ENCODE measurements at regions not wholly inside any gene's neighbourhood (a gene's known extent, or its start where the extent isn't known, plus 50 kb on each side); places are given as distances from the start of the nearest gene placed in this dataset.

DNA sequence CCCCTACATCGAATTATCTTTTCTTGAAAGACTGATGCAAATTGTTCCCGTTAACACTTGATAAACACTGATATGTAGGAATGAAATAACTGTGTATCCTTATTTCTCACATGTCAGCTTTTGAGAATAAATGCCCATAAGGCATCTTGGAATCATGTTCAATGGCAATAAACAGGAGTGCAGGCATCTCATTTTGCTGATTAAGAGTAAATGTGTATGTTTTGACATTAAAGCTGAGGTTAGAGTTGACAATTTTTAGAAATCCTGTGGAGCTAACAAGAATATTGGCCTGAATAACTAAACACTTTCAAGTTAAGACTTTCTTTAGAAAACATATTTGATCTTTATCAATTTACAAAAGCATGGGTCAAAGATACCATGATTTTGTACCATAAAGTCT is 646.2 kb upstream of the MIR17HG start:
- Histone ChIP-seq H3K18ac (ENCODE audit: low read depth, low read length) (no peak overlapping the region), H3K4me2 (ENCODE audit: low read depth, low read length) (no peak overlapping the region), H3K4ac (ENCODE audit: low read depth, low read length) (no peak overlapping the region), H2AFZ (replicated peaks; ENCODE audit: low read length, poor library complexity) (no peak overlapping the region), H3K23ac (ENCODE audit: low read depth, low read length) (no peak overlapping the region), H3K79me1 (ENCODE audit: low read depth in 1 of 2, low read length in 2 of 2) (no peaks in the 10 kb centered on the region), H3K4me1 (ENCODE audit: control insufficient read depth, insufficient read depth, low read length) (no peaks in the 10 kb centered on the region), H2BK120ac (ENCODE audit: low read depth, low read length) (no peak overlapping the region), H2BK15ac (ENCODE audit: low read depth, low read length) (no peak overlapping the region), H3K56ac (ENCODE audit: extremely low read depth, insufficient read depth, low read length) (no peak overlapping the region), H3K27ac (ENCODE audit: insufficient read depth, low read length) (no peak overlapping the region), H2BK5ac (ENCODE audit: low read depth, low read length, poor library complexity, severe bottlenecking) (no peak overlapping the region), H3K9me1 (ENCODE audit: insufficient read depth, low read length) (no peaks in the 10 kb centered on the region), H4K5ac (ENCODE audit: low read depth, low read length) (no peak overlapping the region), H4K20me1 (ENCODE audit: insufficient read depth, low read length) (no peaks in the 10 kb centered on the region), H2BK20ac (ENCODE audit: low read depth, low read length) (no peak overlapping the region), H4K8ac (ENCODE audit: low read depth in 2 of 2, low read length in 2 of 2) (no peak overlapping the region), H3K27me3 (ENCODE audit: control insufficient read depth, insufficient read depth, low read length) (no peaks in the 10 kb centered on the region), H3K36me3 (ENCODE audit: control insufficient read depth, insufficient read depth, low read length) (no peaks in the 10 kb centered on the region), H3K9ac (ENCODE audit: low read depth, low read length) (no peak overlapping the region), H4K91ac (ENCODE audit: insufficient read depth, low read depth, low read length) (no peak overlapping the region), H3K9me3 (ENCODE audit: control insufficient read depth, insufficient read depth, low read length) (no peaks in the 10 kb centered on the region), H3K14ac (replicated peaks; ENCODE audit: low read depth, low read length) (no peak overlapping the region), H2AK9ac (replicated peaks; ENCODE audit: low read depth, low read length, poor library complexity) (no peak overlapping the region), H2AK5ac (ENCODE audit: low read depth, low read length) (no peak overlapping the region), H3K4me3 (ENCODE audit: insufficient read depth, low read depth, low read length) (no peak overlapping the region)
- no CpG with 5 or more reads among the region's 2 CpGs for WGBS, 2 experiments (ENCODE audit: extremely low coverage in 2 of 2, insufficient read length in 1 of 2)
- dilution Hi-C loops (cut with HindIII; ENCODE audit: low sequenced_read_pairs, unreplicated experiment) (no loop called here), intact Hi-C loops (cut with micrococcal nuclease) (no loop called here), in situ Hi-C loops (cut with MboI; ENCODE audit: low sequenced_read_pairs) (no loop called here)
- TF ChIP-seq FOS (IDR thresholded peaks at IDR 0.05; ENCODE audit: low read depth, low read length) = no peak
- no peak for TF ChIP-seq BHLHE40 (IDR thresholded peaks at IDR 0.05; ENCODE audit: low read depth, low read length)
- TF ChIP-seq, protein P1, sequence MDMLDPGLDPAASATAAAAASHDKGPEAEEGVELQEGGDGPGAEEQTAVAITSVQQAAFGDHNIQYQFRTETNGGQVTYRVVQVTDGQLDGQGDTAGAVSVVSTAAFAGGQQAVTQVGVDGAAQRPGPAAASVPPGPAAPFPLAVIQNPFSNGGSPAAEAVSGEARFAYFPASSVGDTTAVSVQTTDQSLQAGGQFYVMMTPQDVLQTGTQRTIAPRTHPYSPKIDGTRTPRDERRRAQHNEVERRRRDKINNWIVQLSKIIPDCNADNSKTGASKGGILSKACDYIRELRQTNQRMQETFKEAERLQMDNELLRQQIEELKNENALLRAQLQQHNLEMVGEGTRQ (IDR thresholded peaks at IDR 0.05; ENCODE audit: low read depth, low read length) = no peak
- TF ChIP-seq, protein P2, sequence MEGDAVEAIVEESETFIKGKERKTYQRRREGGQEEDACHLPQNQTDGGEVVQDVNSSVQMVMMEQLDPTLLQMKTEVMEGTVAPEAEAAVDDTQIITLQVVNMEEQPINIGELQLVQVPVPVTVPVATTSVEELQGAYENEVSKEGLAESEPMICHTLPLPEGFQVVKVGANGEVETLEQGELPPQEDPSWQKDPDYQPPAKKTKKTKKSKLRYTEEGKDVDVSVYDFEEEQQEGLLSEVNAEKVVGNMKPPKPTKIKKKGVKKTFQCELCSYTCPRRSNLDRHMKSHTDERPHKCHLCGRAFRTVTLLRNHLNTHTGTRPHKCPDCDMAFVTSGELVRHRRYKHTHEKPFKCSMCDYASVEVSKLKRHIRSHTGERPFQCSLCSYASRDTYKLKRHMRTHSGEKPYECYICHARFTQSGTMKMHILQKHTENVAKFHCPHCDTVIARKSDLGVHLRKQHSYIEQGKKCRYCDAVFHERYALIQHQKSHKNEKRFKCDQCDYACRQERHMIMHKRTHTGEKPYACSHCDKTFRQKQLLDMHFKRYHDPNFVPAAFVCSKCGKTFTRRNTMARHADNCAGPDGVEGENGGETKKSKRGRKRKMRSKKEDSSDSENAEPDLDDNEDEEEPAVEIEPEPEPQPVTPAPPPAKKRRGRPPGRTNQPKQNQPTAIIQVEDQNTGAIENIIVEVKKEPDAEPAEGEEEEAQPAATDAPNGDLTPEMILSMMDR (conservative IDR thresholded peaks at IDR 0.05; ENCODE audit: low read depth, low read length) = no peak
- no TSS peak for BruUV-seq (replicated peaks)
- DNase-seq (no peak), ATAC-seq (ENCODE audit: low read depth) (no peak)
- POLR2A ChIA-PET (ENCODE audit: unreplicated experiment) = no interaction called here
- CTCF ChIA-PET = no interaction called here

Measured in IMR-90 (cell line).